ENCODE measurements at regions not wholly inside any gene's neighbourhood (a gene's known extent, or its start where the extent isn't known, plus 50 kb on each side); places are given as distances from the start of the nearest gene placed in this dataset.

DNA sequence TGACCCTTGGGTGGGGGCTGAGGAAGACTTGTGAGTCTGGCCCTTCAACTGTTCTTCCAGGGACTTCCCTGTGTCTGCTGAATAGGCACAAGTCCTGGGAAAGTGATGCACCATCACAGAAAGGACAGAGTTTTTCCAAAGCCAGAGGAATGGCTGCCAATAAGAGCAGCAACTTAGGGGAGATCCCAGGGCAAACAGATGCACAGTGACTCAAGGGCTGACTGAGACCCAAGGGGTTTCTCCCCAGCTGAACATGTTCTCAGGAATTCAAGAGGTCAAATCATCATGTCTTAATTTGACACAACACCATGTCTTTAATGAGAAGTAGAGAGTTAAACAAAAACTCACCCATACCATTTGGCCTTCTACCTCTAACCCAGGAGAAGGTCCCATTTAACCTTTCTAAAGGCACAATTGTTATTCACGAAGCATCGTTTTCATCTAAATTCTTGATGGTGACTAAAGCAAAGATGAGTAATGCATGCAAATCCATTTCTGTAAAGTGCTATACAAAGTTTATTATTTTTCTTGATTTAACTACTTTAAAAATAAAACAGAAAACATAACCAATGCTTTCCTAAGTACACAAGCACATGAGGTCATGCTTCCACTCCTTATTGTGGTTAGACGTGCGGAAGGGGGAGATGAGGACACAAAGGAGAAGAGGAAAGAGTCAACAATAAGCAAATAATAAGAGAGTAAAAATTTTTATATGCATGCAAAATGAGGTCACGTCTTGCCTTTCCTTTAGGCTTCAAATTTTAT is 324.1 kb downstream of the PLK2 start:
- H3K9me3 ChIP-seq (ENCODE audit: low read length) = no peaks in the 10 kb centered on the region
- no peak overlapping the region for H3K4me2 ChIP-seq (ENCODE audit: low read length)
- no peaks in the 10 kb centered on the region for H3F3A ChIP-seq (ENCODE audit: insufficient read depth, low read length)
- H3K9ac ChIP-seq (ENCODE audit: low read length) = no peak overlapping the region
- no peak for TF ChIP-seq EZH2 (IDR thresholded peaks at IDR 0.05; ENCODE audit: borderline replicate concordance, low read length)
- TF ChIP-seq, protein P1, sequence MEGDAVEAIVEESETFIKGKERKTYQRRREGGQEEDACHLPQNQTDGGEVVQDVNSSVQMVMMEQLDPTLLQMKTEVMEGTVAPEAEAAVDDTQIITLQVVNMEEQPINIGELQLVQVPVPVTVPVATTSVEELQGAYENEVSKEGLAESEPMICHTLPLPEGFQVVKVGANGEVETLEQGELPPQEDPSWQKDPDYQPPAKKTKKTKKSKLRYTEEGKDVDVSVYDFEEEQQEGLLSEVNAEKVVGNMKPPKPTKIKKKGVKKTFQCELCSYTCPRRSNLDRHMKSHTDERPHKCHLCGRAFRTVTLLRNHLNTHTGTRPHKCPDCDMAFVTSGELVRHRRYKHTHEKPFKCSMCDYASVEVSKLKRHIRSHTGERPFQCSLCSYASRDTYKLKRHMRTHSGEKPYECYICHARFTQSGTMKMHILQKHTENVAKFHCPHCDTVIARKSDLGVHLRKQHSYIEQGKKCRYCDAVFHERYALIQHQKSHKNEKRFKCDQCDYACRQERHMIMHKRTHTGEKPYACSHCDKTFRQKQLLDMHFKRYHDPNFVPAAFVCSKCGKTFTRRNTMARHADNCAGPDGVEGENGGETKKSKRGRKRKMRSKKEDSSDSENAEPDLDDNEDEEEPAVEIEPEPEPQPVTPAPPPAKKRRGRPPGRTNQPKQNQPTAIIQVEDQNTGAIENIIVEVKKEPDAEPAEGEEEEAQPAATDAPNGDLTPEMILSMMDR (IDR thresholded peaks at IDR 0.05; ENCODE audit: low read length) = no peak
- H3K79me2 ChIP-seq (ENCODE audit: insufficient read depth, low read length) = no peaks in the 10 kb centered on the region
- H3K4me1 ChIP-seq (ENCODE audit: insufficient read depth, low read length, severe bottlenecking) = no peaks in the 10 kb centered on the region
- no peak overlapping the region for H3K4me3 ChIP-seq (ENCODE audit: low read depth, low read length, poor library complexity, severe bottlenecking)
- H3K27ac ChIP-seq (ENCODE audit: low read depth, low read length, poor library complexity, severe bottlenecking) = no peak overlapping the region
- H3K27me3 ChIP-seq (ENCODE audit: insufficient read depth, low read length) = no peaks in the 10 kb centered on the region
- no peaks in the 10 kb centered on the region for H3K9me2 ChIP-seq (ENCODE audit: low read depth, low read length)
- H2AFZ ChIP-seq (ENCODE audit: low read length) = no peak overlapping the region
- H3K36me3 ChIP-seq (ENCODE audit: insufficient read depth, low read length) = no peaks in the 10 kb centered on the region
- H4K20me1 ChIP-seq (ENCODE audit: insufficient read depth, low read length) = no peaks in the 10 kb centered on the region

DNA sequence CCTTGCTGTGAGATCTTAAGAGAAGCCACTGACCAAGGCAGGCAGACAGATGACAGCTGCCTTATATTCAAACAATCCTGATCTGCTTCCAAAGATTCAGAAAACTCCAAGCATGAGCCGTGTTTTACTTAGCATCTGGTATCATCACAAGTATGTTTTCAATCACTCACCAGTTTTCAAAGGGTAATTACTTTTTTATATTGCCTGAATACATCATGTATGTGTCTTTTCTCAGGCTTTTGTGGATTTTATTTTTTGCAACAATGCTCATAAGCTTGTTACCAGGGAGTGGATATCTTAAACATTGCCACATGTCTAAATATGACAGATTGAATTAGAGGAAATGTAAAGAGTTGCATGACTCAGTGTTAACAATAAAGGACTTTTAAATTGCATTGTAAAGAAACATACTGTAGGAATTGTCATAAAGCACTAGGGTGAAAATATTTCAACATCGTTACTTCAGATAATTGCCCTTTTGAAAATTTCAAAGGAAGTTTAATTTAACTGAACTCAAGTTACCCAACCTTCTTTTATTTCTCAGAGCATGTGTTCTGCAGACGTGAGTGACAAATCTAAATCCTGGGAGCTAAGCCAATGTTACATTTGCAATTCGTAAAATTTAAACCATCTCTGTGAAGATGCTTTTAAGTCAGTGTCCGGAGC is 326.1 kb downstream of the PLK2 start:
- H3K36me3 ChIP-seq (ENCODE audit: insufficient read depth, low read length) = no peaks in the 10 kb centered on the region
- H3K27me3 ChIP-seq (ENCODE audit: insufficient read depth, low read length) = no peaks in the 10 kb centered on the region
- H3K4me1 ChIP-seq (ENCODE audit: insufficient read depth, low read length, severe bottlenecking) = no peaks in the 10 kb centered on the region
- H3K9me3 ChIP-seq (ENCODE audit: low read length) = no peaks in the 10 kb centered on the region
- no peaks in the 10 kb centered on the region for H4K20me1 ChIP-seq (ENCODE audit: insufficient read depth, low read length)
- H3K4me3 ChIP-seq (ENCODE audit: low read depth, low read length, poor library complexity, severe bottlenecking) = no peak overlapping the region
- H3K9me2 ChIP-seq (ENCODE audit: low read depth, low read length) = no peaks in the 10 kb centered on the region
- no peak overlapping the region for H2AFZ ChIP-seq (ENCODE audit: low read length)
- no peaks in the 10 kb centered on the region for H3K79me2 ChIP-seq (ENCODE audit: insufficient read depth, low read length)
- TF ChIP-seq, protein P1 (IDR thresholded peaks at IDR 0.05; ENCODE audit: low read length) = no peak
- TF ChIP-seq EZH2 (IDR thresholded peaks at IDR 0.05; ENCODE audit: borderline replicate concordance, low read length) = no peak
- no peaks in the 10 kb centered on the region for H3F3A ChIP-seq (ENCODE audit: insufficient read depth, low read length)
- H3K9ac ChIP-seq (ENCODE audit: low read length) = no peak overlapping the region
- H3K27ac ChIP-seq (ENCODE audit: low read depth, low read length, poor library complexity, severe bottlenecking) = no peak overlapping the region
- no peak overlapping the region for H3K4me2 ChIP-seq (ENCODE audit: low read length)

DNA sequence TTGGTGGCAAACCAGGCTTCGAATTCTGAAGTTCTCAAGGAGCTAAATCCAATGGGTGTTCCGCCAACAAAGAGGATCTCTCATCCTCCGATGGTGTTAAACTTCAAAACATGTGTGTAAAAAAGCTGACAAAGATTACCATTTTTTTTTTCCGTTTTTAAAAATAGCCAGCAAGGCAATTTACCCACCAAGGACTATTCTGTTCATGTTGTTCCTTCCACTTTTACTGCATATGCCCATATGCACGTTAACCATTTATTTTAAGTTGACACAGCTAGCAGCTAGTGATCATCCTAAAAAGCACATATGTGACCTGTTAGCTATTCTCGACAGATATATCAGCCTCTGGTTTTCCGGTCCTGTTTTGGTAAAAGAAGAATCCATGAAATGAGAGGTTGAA is 326.7 kb downstream of the PLK2 start:
- no peaks in the 10 kb centered on the region for H3F3A ChIP-seq (ENCODE audit: insufficient read depth, low read length)
- no peaks in the 10 kb centered on the region for H3K9me3 ChIP-seq (ENCODE audit: low read length)
- H3K9ac ChIP-seq (ENCODE audit: low read length) = no peak overlapping the region
- no peaks in the 10 kb centered on the region for H3K9me2 ChIP-seq (ENCODE audit: low read depth, low read length)
- H2AFZ ChIP-seq (ENCODE audit: low read length) = no peak overlapping the region
- no peaks in the 10 kb centered on the region for H3K27me3 ChIP-seq (ENCODE audit: insufficient read depth, low read length)
- H3K36me3 ChIP-seq (ENCODE audit: insufficient read depth, low read length) = no peaks in the 10 kb centered on the region
- no peaks in the 10 kb centered on the region for H3K4me1 ChIP-seq (ENCODE audit: insufficient read depth, low read length, severe bottlenecking)
- H3K4me3 ChIP-seq (ENCODE audit: low read depth, low read length, poor library complexity, severe bottlenecking) = no peak overlapping the region
- H3K79me2 ChIP-seq (ENCODE audit: insufficient read depth, low read length) = no peaks in the 10 kb centered on the region
- no peak overlapping the region for H3K27ac ChIP-seq (ENCODE audit: low read depth, low read length, poor library complexity, severe bottlenecking)
- no peak overlapping the region for H3K4me2 ChIP-seq (ENCODE audit: low read length)
- H4K20me1 ChIP-seq (ENCODE audit: insufficient read depth, low read length) = no peaks in the 10 kb centered on the region
- TF ChIP-seq EZH2 (IDR thresholded peaks at IDR 0.05; ENCODE audit: borderline replicate concordance, low read length) = no peak
- TF ChIP-seq, protein P1 (IDR thresholded peaks at IDR 0.05; ENCODE audit: low read length) = no peak
